Ectodermal cell (in vitro differentiated cells): ENCODE measurements at regions not wholly inside any gene's neighbourhood (a gene's known extent, or its start where the extent isn't known, plus 50 kb on each side); places are given as distances from the start of the nearest gene placed in this dataset.

Experiments used
- H3K27ac ChIP-seq: 2 replicates; pipeline ENCODE4 v1.7.0; 2013; ENCODE audit warnings: mild to moderate bottlenecking, low read depth, low read length; ENCODE audit not compliant: insufficient read depth, poor library complexity, severe bottlenecking
- H3K27me3 ChIP-seq: 2 replicates; pipeline ENCODE4 v1.7.0; 2013; ENCODE audit warnings: mild to moderate bottlenecking, low read length; ENCODE audit not compliant: insufficient read depth, control insufficient read depth, poor library complexity, severe bottlenecking
- H3K36me3 ChIP-seq: one replicate; pipeline ENCODE4 v1.7.0; 2013; ENCODE audit warnings: low read length; ENCODE audit not compliant: control insufficient read depth, insufficient read depth
- H3K4me1 ChIP-seq: one replicate; pipeline ENCODE4 v1.7.0; 2013; ENCODE audit warnings: low read length; ENCODE audit not compliant: control insufficient read depth, insufficient read depth
- H3K4me3 ChIP-seq: 2 replicates; pipeline ENCODE4 v1.7.0; 2013; ENCODE audit warnings: low read depth, low read length, control low read depth; ENCODE audit not compliant: insufficient read depth
- H3K9me3 ChIP-seq: 2 replicates; pipeline ENCODE4 v1.7.0; 2013; ENCODE audit warnings: mild to moderate bottlenecking, low read length, moderate library complexity; ENCODE audit not compliant: control insufficient read depth
- WGBS, 2 experiments: methylation state at CpG; one replicate each; pipeline ENCODE4 v1.1.7; 2013; ENCODE audit warnings: missing lambda C conversion rate in 2 of 2; 5-methylcytosine and 5-hydroxymethylcytosine counted together

DNA sequence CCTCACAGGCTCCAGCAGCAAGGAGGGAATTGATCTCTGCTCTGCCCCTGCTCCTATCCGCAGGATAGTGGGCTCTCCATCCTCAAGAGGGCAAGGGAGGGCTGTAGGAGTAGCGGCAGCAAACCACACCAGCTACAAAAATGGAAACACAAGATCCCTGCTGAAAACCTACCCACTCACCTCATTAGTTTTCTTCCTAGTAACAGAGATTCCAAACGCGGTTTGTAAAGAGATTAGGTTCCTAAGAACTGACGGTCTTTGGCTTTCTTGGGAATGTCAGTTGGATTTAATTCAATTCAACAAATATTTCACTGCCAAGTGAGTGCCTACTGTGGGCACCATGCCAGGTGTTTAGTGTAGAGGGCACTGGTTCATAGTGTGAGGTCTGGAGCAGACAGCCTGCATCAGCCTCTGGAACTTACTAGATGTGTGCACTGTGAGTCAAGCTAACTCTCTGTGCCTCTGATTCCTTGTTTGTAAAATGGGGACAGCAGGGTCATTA is 84.7 kb downstream of the MRPL46 start:
- no peak overlapping the region for H3K4me3 ChIP-seq
- WGBS, 2 experiments, result 76 to 81% methylated on average over 5 of the region's 5 CpGs
- H3K9me3 ChIP-seq, result no peaks in the 10 kb centered on the region
- no peaks in the 10 kb centered on the region for H3K36me3 ChIP-seq
- peaks cover 15% of the 10 kb centered on the region for H3K27me3 ChIP-seq
- no peak overlapping the region for H3K27ac ChIP-seq
- H3K4me1 ChIP-seq, result no peaks in the 10 kb centered on the region

DNA sequence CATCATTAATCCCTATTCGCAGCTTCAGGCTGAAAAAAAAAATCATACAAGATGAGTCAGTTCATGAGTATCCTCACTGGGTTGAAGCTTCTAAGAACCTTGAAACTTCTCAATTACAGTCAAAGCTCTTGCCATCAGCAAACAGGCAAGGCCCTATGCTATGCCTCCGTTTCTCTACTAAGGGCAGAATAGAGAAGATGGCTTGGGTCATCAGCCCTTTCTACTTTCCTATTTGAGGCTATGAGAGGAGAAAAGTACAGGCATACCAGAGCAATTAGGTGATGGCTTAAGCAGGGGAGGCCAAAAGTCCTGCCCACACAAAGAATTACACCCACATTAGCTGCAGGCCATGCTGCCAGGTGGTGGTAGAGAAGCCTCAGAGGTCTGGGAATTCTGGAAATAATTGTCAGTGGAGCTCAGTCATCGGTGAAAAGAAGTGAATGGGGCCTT is 89.0 kb downstream of the MRPL46 start:
- no peaks in the 10 kb centered on the region for H3K4me1 ChIP-seq
- no peaks in the 10 kb centered on the region for H3K36me3 ChIP-seq
- 95 to 98% methylated on average over 3 of the region's 3 CpGs for WGBS, 2 experiments
- H3K27me3 ChIP-seq, result peaks cover 4% of the 10 kb centered on the region
- no peaks in the 10 kb centered on the region for H3K9me3 ChIP-seq
- no peak overlapping the region for H3K27ac ChIP-seq
- no peak overlapping the region for H3K4me3 ChIP-seq

DNA sequence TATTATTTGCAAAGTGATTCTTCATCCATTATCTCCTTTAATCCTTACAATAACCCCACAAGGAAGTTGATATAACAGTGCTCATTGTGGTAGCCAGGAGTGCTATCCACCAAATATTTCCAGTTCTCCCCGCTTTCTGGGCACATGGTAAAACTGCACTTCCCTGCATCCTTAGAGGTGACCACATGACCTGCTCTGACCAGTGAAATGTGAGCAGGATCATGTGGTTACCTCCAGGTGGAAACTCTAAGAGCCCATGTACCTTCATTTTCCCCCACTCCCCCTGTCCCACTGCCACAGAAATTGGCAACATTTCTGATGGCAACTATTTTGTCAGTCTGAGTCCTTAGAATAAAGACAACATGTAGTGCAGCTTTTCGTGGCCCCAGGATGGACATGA is 89.7 kb downstream of the MRPL46 start:
- Histone ChIP-seq H3K9me3 (no peaks in the 10 kb centered on the region), H3K36me3 (no peaks in the 10 kb centered on the region), H3K27me3 (no peaks in the 10 kb centered on the region), H3K4me1 (no peaks in the 10 kb centered on the region), H3K4me3 (no peak overlapping the region), H3K27ac (no peak overlapping the region)
- 87 to 97% methylated on average over 2 of the region's 2 CpGs for WGBS, 2 experiments

DNA sequence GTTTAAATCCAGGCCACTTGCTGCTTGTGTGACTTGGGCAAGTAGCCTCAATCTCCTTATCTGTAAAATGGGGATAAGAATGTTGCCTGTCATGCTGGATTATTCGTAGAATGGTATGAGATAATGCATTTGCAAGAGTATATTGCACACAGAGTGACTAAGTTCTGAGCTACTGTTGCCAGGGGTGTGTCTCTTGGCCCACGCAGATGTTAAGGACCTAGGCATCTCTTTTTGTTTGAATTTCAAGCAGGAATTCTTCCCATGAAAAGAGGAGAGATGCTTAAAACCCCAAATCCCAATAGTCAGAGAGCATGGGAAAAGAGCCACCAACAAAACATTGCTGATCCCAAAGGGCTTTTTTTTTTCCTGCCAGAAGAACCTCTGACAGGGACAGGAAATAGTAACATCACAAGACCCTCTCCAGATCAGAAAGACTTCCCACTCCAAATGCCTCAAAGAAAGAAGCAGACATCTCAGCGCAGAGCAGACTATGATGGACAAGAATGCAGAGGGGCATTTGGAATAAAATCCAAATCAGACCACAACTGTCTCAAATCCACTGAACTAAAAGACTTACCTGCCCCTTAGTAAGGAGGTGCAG is 90.5 kb downstream of the MRPL46 start:
- H3K9me3 ChIP-seq, result no peaks in the 10 kb centered on the region
- no peak overlapping the region for H3K27ac ChIP-seq
- 92 to 93% methylated on average over 3 of the region's 3 CpGs for WGBS, 2 experiments
- H3K4me1 ChIP-seq, result no peaks in the 10 kb centered on the region
- H3K36me3 ChIP-seq, result no peaks in the 10 kb centered on the region
- H3K27me3 ChIP-seq, result no peaks in the 10 kb centered on the region
- H3K4me3 ChIP-seq, result no peak overlapping the region

DNA sequence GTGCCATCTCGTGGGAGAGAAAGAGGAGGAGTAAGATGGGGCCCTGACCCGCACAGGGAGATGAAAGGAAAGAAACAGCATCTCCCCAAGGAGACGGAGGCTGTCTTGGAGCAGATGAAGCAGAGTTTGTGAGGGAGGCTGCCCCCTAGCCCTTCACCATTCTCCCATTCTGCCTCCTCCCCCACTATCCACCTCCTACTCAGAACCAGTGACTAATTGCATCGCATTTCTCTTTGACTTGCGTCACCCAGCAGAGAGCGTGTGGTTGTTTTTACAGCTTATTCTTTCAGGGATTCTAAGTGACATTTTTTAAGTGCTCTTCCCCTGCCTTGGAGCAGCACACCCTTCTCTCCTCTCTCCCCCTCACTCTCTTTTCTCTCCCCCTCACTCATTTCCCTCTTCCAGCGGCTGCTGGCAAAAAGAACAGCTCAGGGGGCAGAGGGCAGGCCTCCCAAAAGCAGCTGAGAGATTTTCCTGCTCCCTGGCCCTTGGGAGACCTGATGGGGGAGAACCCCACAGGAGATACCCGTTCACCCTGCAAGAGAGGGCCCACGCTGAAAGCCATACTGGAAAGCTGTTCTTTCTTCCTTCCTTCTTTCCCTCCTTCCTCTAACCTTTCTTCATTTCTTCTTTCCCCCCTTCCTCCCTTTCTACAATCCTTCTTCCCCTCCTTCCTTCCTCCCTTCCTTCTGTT is 91.8 kb downstream of the MRPL46 start:
- Histone ChIP-seq H3K36me3 (no peaks in the 10 kb centered on the region), H3K27ac (no peak overlapping the region), H3K4me1 (no peaks in the 10 kb centered on the region), H3K4me3 (no peak overlapping the region), H3K9me3 (no peaks in the 10 kb centered on the region), H3K27me3 (no peaks in the 10 kb centered on the region)
- 44 to 46% methylated on average over 9 of the region's 9 CpGs for WGBS, 2 experiments

DNA sequence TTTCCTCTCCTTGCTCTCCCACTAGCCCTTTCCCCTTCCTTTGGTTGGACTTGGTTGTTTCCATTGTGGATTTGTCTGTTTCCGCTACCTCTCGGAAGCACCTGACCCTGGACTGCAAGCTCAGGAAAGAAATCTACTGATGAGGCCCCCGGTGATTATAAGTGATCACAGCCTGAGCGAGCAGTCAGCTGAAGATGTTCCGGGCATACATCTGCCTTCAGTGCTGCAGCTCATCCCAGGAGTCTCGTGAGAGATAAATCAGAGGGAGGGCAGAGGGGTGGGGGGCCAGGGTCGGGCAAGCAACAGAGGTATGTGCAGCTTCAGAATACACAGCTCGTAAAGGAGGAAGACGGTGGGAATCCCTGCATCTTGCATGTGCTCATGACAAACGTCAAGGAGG is 102.1 kb downstream of the MRPL46 start:
- no peaks in the 10 kb centered on the region for H3K27me3 ChIP-seq
- no peaks in the 10 kb centered on the region for H3K9me3 ChIP-seq
- no peaks in the 10 kb centered on the region for H3K36me3 ChIP-seq
- H3K4me1 ChIP-seq, result peaks cover 4% of the 10 kb centered on the region
- H3K27ac ChIP-seq, result no peak overlapping the region
- H3K4me3 ChIP-seq, result no peak overlapping the region
- WGBS, 2 experiments, result 88 to 89% methylated on average over 10 of the region's 10 CpGs

DNA sequence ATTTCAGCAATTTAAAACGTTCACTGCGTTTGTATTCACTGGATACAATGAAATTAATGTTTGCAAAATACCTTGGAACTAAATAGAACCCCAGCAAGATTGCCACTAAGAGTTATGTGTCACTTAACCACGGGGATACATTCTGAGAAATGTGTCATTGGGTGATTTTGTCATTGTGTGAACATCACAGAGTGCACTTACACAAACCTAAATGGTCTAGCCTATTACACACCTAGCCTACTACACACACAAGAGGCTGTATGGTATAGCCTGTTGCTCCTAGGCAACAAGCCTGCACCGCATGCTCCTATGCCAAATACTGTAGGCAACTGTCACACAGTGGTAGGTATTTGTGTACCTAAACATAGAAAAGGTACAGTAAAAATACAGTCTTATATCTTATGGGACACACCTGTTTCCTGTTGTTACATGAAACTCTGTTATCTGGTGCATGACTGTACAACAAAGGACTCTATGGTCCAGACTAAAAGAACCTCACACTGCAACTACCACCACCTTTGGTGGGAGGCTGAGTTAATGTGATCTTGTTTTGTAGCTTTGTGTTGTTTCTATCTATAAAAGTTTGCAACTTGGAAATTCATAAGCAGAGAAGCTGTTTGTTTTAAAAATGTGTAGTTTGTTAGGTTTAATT is 92.2 kb upstream of the NTRK3 start:
- no peak overlapping the region for H3K4me3 ChIP-seq

DNA sequence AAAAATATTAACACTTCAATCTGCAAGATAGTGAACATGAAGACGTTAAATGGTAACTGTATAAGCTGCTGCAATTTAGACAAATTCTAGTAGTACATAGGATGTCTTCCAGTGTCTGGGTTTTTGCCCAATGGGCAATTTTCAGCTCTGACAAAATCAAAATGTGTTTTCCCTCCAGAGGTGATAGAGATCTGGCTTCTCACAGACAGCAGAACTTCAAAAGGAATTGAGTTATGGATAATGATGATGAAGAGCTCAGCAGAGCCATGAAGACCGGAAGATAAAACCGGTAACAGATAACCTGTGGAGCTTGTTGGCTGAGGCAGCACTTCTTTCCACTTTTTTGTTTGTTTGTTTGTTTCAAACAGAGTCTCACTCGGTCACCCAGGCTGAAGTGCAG is 89.4 kb upstream of the NTRK3 start:
- H3K36me3 ChIP-seq, result no peaks in the 10 kb centered on the region
- no peaks in the 10 kb centered on the region for H3K9me3 ChIP-seq
- no peaks in the 10 kb centered on the region for H3K27me3 ChIP-seq
- 88 to 90% methylated on average over 4 of the region's 4 CpGs for WGBS, 2 experiments
- no peak overlapping the region for H3K4me3 ChIP-seq
- no peaks in the 10 kb centered on the region for H3K4me1 ChIP-seq
- no peak overlapping the region for H3K27ac ChIP-seq

More for the DNA sequence above, 92.2 kb upstream of the NTRK3 start:
- WGBS, 2 experiments, result 73 to 85% methylated on average over 2 to 4 of the region's 4 CpGs
- Histone ChIP-seq H3K27ac (no peak overlapping the region), H3K36me3 (no peaks in the 10 kb centered on the region), H3K27me3 (no peaks in the 10 kb centered on the region), H3K9me3 (no peaks in the 10 kb centered on the region), H3K4me1 (no peaks in the 10 kb centered on the region)

DNA sequence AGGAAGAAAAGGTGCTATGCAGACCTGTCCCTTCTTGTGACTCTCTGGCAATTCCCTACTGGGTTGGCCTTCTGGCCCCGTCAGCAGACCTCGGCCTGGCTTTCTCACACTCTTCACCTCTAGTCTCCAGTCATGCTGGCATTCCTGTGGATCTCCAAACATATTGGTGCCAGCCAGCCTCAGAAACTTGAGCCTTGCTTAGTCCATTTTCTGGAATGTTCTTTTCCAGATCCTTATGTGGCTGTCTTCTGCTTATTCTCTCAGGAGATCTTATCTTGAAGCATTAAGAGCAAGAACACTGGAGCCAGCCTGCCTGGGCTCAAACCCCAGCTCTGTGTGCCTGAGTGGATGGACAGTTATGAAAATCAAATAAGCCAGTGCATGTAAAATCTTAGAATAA is 88.2 kb upstream of the NTRK3 start:
- H3K27me3 ChIP-seq, result no peaks in the 10 kb centered on the region
- no peaks in the 10 kb centered on the region for H3K36me3 ChIP-seq
- H3K4me1 ChIP-seq, result no peaks in the 10 kb centered on the region
- H3K4me3 ChIP-seq, result no peak overlapping the region
- H3K27ac ChIP-seq, result no peak overlapping the region
- no peaks in the 10 kb centered on the region for H3K9me3 ChIP-seq
- WGBS, 2 experiments, result 88 to 92% methylated on average over 2 of the region's 2 CpGs

DNA sequence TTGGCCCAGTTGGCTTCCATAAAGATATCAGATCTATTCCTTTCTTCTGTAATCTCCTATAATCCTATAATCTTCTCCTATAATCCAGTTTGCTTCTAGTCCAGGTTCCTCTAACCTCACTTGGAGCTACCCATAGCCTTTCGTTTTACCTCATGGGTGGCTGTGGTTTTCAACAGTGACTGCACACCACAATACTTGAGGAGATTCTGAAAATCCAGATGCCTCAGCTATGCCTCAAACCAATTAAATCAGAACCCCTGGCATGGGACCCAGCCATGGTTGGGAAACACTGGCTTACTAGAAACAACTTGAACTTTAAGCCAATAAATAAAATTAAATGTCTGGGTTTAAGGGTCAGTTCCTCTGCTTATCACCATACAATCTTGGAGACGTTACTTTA is 86.1 kb upstream of the NTRK3 start:
- Histone ChIP-seq H3K9me3 (no peaks in the 10 kb centered on the region), H3K27me3 (no peaks in the 10 kb centered on the region), H3K4me3 (no peak overlapping the region), H3K27ac (no peak overlapping the region), H3K36me3 (no peaks in the 10 kb centered on the region), H3K4me1 (no peaks in the 10 kb centered on the region)
- WGBS, 2 experiments, result 87 to 90% methylated on average over 2 of the region's 2 CpGs
